PC-9 (cell line): ENCODE measurements at regions not wholly inside any gene's neighbourhood (a gene's known extent, or its start where the extent isn't known, plus 50 kb on each side); places are given as distances from the start of the nearest gene placed in this dataset.

ENCODE experiments used
- CTCF ChIP-seq: fragments of 200-600 bp; sonication (generic); conservative IDR thresholded peaks from 2 replicates; pipeline ENCODE4 v1.6.1; 2017; ENCODE audit warnings: mixed run types, antibody characterized with exemption, mild to moderate bottlenecking, moderate library complexity
- EZH2 ChIP-seq: fragments of 200-600 bp; sonication (generic); IDR thresholded peaks from 2 replicates; pipeline ENCODE4 v1.8.0; 2017; ENCODE audit warnings: antibody characterized with exemption, low read depth

DNA sequence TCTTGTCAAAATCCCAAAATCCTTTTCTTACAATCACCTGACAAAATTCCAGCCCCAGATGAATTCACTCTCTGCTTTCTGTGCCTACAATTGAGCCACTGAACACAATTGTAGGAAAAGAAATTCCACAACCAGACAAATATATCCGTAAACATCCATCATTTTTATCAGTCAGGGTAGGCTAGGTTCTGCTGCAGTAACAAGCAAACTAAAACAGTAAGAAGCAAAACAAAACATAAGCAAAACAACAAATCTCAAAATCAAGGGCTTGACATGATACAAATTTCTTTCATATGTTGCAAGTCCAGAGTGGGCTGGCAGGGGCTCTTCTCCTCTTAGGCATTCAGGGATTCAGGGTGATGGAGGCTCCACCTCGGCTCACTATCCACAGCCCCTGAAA, 114.2 kb upstream of the MAN2A1 start:
- TF ChIP-seq CTCF: no peak
- TF ChIP-seq EZH2: no peak
